ENCODE measurements at regions not wholly inside any gene's neighbourhood (a gene's known extent, or its start where the extent isn't known, plus 50 kb on each side); places are given as distances from the start of the nearest gene placed in this dataset.

- no peaks in the 10 kb centered on the region for H3K36me3 ChIP-seq
- no peak overlapping the region for H3K4me3 ChIP-seq
- no peaks in the 10 kb centered on the region for H3K27me3 ChIP-seq
- H3K9me3 ChIP-seq: no peaks in the 10 kb centered on the region
- no peak for DNase-seq
- no peak overlapping the region for H3K27ac ChIP-seq
- TF ChIP-seq, protein P1, sequence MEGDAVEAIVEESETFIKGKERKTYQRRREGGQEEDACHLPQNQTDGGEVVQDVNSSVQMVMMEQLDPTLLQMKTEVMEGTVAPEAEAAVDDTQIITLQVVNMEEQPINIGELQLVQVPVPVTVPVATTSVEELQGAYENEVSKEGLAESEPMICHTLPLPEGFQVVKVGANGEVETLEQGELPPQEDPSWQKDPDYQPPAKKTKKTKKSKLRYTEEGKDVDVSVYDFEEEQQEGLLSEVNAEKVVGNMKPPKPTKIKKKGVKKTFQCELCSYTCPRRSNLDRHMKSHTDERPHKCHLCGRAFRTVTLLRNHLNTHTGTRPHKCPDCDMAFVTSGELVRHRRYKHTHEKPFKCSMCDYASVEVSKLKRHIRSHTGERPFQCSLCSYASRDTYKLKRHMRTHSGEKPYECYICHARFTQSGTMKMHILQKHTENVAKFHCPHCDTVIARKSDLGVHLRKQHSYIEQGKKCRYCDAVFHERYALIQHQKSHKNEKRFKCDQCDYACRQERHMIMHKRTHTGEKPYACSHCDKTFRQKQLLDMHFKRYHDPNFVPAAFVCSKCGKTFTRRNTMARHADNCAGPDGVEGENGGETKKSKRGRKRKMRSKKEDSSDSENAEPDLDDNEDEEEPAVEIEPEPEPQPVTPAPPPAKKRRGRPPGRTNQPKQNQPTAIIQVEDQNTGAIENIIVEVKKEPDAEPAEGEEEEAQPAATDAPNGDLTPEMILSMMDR (IDR thresholded peaks at IDR 0.05): no peak
- intact Hi-C loops (cut with DNase I; ENCODE audit: low total_unique reads): no loop called here
- no peaks in the 10 kb centered on the region for H3K4me1 ChIP-seq
Observed at GRCh38 chr7:52507546-52508255, 527.7 kb upstream of the POM121L12 start.

GRCh38 chr7:52506325-52506724 lies 529.1 kb upstream of the POM121L12 start:
- H3K4me1 ChIP-seq: no peaks in the 10 kb centered on the region
- no peaks in the 10 kb centered on the region for H3K36me3 ChIP-seq
- no peak overlapping the region for H3K27ac ChIP-seq
- TF ChIP-seq, protein P1 (IDR thresholded peaks at IDR 0.05): no peak
- intact Hi-C loops (cut with DNase I; ENCODE audit: low total_unique reads): no loop called here
- no peak for DNase-seq
- no peaks in the 10 kb centered on the region for H3K27me3 ChIP-seq
- H3K4me3 ChIP-seq: no peak overlapping the region
- H3K9me3 ChIP-seq: no peaks in the 10 kb centered on the region

- TF ChIP-seq, protein P1 (IDR thresholded peaks at IDR 0.05): no peak
Observed at GRCh38 chr7:52504561-52504960, 530.9 kb upstream of the POM121L12 start.

DNA sequence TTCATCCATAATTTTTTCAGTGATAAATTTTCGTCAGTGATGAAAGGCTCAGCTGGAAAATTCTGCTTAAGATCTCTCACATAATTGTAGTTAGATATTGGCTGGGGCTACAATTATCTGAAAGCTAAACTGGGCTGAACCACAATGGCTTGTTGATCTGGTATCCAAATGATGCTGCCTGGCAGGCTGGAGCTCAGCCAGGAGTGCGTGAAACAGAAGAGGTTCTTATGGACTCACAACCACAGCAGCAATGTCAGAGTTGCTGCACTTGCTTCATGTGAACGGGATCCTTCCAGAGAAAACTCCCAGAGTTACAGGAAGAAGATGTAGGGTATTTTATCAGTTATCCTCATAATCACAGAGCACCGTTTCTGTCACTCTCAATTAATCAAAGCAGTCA lies 533.2 kb upstream of the POM121L12 start:
- intact Hi-C loops (cut with DNase I; ENCODE audit: low total_unique reads): no loop called here
- no peak for DNase-seq
- no peaks in the 10 kb centered on the region for H3K4me1 ChIP-seq
- TF ChIP-seq, protein P1 (IDR thresholded peaks at IDR 0.05): no peak
- H3K27ac ChIP-seq: no peak overlapping the region
- H3K9me3 ChIP-seq: no peaks in the 10 kb centered on the region
- no peak overlapping the region for H3K4me3 ChIP-seq
- H3K36me3 ChIP-seq: no peaks in the 10 kb centered on the region
- no peaks in the 10 kb centered on the region for H3K27me3 ChIP-seq

More at GRCh38 chr7:52504561-52504960, 530.9 kb upstream of the POM121L12 start:
- no peak for DNase-seq
- intact Hi-C loops (cut with DNase I; ENCODE audit: low total_unique reads): no loop called here
- H3K9me3 ChIP-seq: no peaks in the 10 kb centered on the region
- no peaks in the 10 kb centered on the region for H3K36me3 ChIP-seq
- no peaks in the 10 kb centered on the region for H3K27me3 ChIP-seq
- no peaks in the 10 kb centered on the region for H3K4me1 ChIP-seq
- no peak overlapping the region for H3K27ac ChIP-seq
- no peak overlapping the region for H3K4me3 ChIP-seq

GRCh38 chr7:52501696-52502095 lies 533.7 kb upstream of the POM121L12 start:
- TF ChIP-seq, protein P1 (IDR thresholded peaks at IDR 0.05): no peak
- Histone ChIP-seq H3K4me3 (no peak overlapping the region), H3K27me3 (no peaks in the 10 kb centered on the region), H3K9me3 (no peaks in the 10 kb centered on the region), H3K27ac (no peak overlapping the region), H3K4me1 (no peaks in the 10 kb centered on the region), H3K36me3 (no peaks in the 10 kb centered on the region)
- intact Hi-C loops (cut with DNase I; ENCODE audit: low total_unique reads): no loop called here
- no peak for DNase-seq

Data from tibial artery (tissue), 4 donors.